GM18498 (cell line): ENCODE measurements at regions not wholly inside any gene's neighbourhood (a gene's known extent, or its start where the extent isn't known, plus 50 kb on each side); places are given as distances from the start of the nearest gene placed in this dataset.

Experiments
- ATAC-seq: cut with Tn5 transposase; IDR thresholded peaks from one replicate; pipeline ENCODE4 v1.9.1; 2021; ENCODE audit warnings: mild to moderate bottlenecking, moderate library complexity; ENCODE audit not compliant: unreplicated experiment

- ATAC-seq: no peak
Observed at GRCh38 chr13:52931539-52932431, 83.3 kb upstream of the PCDH8 start.

DNA sequence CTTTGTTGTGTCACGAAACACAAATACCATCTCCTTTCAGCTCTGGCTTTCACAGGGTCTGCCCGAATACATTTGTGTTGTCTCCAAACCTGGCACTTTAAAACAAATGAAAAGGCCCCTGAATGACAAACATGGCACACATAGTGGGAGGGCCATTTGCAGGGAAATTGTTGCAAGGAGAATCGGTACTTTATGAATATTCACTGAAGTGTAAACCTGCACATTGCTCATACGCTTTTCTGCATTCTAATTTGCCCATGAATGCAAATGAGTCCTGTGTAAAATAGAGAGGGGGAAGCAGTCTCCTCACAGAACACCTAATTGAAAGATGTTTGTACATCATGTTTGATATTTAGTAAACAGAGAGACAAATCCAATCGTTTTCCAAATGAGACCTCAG, 82.7 kb upstream of the PCDH8 start:
- ATAC-seq: no peak

- ATAC-seq: no peak
Observed at GRCh38 chr13:52929846-52930245, 81.4 kb upstream of the PCDH8 start.

GRCh38 chr13:52926971-52927370, 78.5 kb upstream of the PCDH8 start:
- no peak for ATAC-seq

GRCh38 chr13:52925775-52926285, 77.4 kb upstream of the PCDH8 start:
- ATAC-seq: no peak

DNA sequence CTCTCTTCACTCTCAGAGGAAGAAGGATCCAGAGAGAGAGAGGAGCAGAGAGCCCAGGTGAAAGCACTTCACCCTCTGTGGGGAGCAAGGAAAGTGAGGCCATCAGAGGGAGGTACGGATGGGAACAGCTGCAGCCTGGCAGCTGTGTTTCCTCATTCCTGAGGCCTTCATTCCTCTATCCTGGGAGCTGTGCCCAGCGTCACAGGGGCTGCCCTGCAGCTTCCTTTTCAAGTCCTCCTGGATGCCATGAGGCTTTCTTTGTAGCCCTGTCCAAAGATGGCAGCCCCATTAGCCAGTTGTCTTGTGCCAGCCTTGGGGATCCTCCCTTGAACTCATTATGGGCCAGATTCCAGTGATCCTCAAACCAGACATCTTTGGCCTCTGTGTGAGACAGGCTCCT, 76.8 kb upstream of the PCDH8 start:
- no peak for ATAC-seq

- ATAC-seq: no peak
Observed at GRCh38 chr13:52924289-52925148, 76.1 kb upstream of the PCDH8 start.

GRCh38 chr13:52922961-52923360, 74.5 kb upstream of the PCDH8 start:
- ATAC-seq: no peak

DNA sequence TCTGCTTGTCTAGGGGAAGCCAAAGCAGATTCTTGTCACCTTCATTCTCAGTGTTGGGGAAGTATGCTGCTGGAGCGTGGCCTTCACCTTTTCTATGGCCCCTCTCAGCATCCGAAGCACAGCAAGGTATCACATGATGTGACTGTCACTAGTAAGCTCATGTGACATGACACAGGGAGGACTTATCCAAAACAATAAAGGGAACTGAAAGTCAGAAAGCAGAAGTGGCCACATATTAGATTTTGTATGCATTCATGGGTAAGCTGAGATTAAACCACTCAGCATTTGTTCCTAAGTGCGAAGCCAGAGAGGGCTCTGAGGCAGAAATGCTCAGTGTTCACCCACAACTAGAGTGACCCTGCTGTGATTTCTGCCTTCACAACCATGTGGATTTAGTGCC, 72.8 kb upstream of the PCDH8 start:
- peak; percentile 99 for ATAC-seq

DNA sequence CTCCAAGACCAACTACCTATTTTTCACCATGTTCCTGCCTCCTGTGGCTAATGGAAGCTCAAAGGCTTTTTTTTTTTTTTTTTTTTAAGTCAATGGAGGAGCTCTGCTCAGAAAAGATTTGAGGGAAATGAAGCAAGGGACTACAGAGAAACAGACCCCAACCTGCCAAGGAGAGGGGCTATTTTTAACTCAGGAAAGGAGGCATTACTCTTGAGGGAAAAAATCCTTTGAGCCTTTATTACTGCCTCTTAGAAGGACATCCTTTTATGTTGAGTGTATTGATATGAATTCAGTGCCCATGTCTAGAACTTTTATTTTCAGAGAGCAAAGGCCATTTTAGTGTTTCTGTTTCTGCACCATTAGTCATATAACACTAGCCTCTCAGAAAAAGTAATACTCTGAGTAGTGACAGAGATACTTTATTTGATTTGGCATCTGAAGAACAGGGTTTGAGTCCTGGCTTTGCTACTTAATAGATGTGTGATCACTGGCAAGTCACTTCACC, 68.1 kb upstream of the PCDH8 start:
- no peak for ATAC-seq

- no peak for ATAC-seq
Observed at GRCh38 chr13:52911340-52911739, 62.9 kb upstream of the PCDH8 start.

GRCh38 chr13:52910318-52910717, 61.9 kb upstream of the PCDH8 start:
- ATAC-seq: peak; percentile 51

DNA sequence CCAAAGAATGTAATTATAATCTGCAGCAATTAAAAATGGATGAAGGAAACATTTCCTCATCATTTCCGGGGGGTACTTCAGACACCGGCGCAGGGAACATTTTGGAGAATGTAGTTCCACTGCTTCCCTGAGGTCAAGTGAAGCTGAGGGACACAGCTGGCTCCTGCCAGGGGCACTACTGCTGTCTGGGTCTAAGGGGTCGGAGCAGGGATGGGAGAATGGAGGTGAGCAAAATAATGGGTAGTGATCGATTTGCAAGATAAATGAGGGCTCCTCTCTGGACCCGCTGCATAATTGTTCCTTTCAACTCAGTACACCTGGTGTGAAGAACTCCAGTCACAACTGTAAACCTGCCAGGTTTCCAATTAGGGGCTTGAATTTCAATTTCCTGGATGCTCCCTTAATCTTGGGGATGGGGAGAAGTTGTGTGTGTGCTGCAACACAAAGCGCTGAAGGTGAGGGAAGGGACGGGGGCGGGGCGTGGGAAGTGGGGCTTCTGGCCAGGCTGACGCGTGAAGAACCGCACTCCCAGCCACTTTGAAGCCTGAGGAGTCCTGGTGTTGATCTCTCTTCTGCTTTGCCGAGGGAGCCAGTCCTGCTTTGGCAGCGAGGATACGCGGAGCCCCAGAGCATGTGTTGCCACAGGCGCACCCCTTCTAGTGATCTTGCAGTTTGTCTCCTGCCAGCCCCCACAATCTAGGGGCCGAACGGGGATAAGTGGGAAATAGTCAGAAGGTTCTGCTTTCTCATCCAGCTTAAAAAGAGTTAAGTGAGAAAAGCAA, 57.9 kb upstream of the PCDH8 start:
- no peak for ATAC-seq

GRCh38 chr13:52905701-52906100, 57.3 kb upstream of the PCDH8 start:
- ATAC-seq: no peak

DNA sequence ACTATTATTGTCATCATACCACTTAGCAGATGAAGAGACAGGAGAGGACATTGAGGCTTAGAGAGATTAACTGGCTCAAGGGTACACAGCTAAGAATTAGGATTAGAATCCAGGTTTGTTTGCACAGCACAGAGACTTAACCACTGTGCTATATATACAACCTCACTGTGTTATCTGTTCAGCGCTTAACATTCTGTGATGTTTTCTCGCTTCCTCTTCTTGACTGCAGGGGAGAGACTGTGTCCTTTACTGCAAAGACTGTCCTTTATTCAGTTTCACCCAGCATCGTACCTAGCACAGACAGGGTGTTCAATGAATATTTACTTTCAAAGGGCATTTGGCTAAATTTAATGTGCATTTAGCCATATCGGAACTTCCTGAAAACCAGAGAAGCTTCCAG, 54.9 kb upstream of the PCDH8 start:
- peak; percentile 100 for ATAC-seq

DNA sequence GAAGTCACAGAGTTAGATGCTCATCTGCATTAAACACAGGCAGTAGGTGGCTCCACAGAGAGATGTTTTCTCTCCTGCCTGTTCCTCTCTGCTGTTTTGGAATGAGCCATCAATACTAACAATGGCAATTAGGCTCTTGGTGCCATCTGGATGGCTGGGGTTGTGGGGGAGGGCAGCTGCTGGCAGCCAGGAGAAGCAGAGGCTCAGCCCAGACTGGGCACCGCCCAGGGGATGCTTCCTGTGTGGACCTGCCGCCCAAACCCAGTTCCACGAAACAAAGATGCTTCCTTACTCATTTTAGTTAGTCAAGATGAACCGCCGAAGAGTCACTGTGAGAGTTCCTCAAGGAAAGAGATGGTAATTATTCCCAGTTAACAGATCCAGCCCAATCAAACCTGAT, 50.8 kb upstream of the PCDH8 start:
- ATAC-seq: no peak
